ENCODE measurements at regions not wholly inside any gene's neighbourhood (a gene's known extent, or its start where the extent isn't known, plus 50 kb on each side); places are given as distances from the start of the nearest gene placed in this dataset.
"Not testable (repeated sequence)": the region's sequence is repeated elsewhere in the genome, so short reads cannot be mapped to it uniquely, and the experiment has no call there.

DNA sequence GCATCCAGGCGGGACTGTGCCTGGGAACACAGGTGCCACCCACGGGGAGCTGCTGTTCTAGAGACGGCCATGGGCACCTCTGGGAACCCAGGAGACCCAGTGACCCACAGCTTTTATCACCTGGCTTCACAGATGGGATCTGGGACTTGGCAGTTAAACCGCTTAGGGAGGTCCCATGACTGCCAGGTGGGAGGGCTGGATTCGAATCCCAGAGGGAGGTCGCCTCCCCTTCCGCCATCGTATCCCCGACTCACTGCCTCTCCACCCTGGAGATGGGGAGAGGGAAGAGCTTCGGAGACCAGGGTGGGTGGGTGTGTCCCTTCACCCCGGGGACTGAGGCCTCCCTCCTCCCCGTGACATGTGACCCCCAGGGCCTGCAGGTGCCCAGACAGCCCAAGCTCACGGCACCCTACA is 169.4 kb downstream of the RTP5 start:
- DNase-seq (ENCODE audit: extremely low spot score, insufficient read length, low read depth) (no peak), FAIRE-seq (no peak)

DNA sequence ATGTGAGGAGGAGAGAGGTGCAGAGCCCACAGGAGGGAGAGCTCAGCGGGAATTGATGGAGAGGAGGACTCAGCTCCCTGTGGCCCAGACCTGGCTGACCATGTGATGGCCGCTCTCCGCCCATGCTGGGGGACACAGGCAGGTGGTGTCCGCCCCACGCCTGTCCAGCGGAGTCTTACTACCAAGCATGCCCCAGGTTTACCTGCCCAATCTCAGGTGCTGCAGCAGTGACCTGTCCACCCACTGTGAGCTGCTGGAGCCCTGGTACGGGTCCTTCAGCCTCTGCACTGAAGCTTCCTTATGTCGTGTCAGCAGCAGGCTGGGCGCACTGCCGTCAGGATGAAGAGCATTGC is 170.8 kb downstream of the RTP5 start:
- DNase-seq (ENCODE audit: extremely low spot score, insufficient read length, low read depth) (no peak), FAIRE-seq (no peak)

DNA sequence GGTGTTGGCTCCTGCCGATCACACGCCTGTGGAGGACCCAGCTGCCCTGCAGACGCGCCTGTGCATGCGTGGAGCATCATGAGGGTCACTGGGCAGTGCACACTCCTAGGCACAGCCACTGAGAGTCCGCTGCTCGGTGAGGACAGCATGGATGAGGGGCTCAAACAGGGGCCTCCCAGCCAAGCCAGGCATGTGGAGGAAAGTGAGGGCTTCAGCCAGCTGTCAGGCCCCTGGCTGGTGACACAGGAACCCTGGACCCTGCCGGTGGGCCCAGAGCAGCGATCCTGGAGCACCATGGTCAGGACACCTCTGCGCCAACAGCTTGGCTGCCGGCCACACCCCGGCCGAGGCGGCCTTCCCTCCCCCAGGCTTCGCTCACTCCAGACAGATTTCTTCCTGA is 171.2 kb downstream of the RTP5 start:
- no peak for FAIRE-seq

DNA sequence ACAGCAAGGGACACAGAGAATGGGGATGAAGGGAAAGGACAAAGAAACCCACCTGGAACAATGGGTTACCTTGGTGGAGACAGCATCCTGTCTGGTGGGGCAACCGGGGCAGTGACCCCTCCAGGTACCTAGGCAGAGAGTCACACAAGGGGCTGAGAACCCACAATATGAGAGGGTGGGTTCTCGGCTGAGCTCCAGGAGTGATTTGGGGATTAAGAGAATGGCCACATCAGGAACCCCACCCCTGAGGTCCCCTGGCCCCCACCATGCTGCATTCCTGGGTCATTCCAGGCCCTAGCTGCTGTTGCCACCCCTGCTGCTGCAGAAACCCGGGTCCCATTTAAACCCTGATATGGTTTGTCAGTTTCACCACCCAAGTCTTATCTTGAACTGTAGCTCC is 172.3 kb downstream of the RTP5 start:
- DNase-seq (ENCODE audit: extremely low spot score, insufficient read length, low read depth): no peak
- no peak for FAIRE-seq

More for the DNA sequence above, 171.2 kb downstream of the RTP5 start:
- no peak for DNase-seq (ENCODE audit: extremely low spot score, insufficient read length, low read depth)

GRCh38 chr2:242043538-242044312 is 174.2 kb downstream of the RTP5 start:
- DNase-seq (ENCODE audit: extremely low spot score, insufficient read length, low read depth) (no peak), FAIRE-seq (no peak)

- FAIRE-seq (no peak), DNase-seq (ENCODE audit: extremely low spot score, insufficient read length, low read depth) (no peak)
These were observed 174.7 kb downstream of the RTP5 start for GRCh38 chr2:242044313-242044590.

DNA sequence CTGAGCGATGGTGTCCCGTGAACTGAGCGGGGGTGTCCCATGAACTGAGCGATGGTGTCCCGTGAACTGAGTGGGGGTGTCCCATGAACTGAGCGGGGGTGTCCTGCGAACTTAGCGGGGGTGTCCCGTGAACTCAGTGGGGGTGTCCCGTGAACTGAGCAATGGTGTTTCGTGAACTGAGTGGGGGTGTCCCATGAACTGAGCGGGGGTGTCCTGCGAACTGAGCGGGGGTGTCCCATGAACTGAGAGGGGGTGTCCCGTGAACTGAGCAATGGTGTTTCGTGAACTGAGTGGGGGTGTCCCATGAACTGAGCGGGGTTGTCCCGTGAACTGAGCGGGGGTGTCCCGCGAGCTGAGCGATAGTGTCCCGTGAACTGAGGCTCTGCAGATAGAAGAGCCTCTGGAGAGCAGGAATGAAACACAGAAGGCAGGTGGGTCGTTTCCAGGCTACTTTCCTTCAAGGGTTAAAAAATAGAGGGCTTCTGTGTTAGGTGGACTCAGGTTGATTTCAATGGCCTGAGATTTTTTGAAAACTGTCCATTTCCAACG is 176.1 kb downstream of the RTP5 start:
- not testable (repeated sequence) for FAIRE-seq; DNase-seq (ENCODE audit: extremely low spot score, insufficient read length, low read depth)

- DNase-seq (ENCODE audit: extremely low spot score, insufficient read length, low read depth) (no peak), FAIRE-seq (no peak)
These were observed 176.8 kb downstream of the RTP5 start for GRCh38 chr2:242046206-242046826.

DNA sequence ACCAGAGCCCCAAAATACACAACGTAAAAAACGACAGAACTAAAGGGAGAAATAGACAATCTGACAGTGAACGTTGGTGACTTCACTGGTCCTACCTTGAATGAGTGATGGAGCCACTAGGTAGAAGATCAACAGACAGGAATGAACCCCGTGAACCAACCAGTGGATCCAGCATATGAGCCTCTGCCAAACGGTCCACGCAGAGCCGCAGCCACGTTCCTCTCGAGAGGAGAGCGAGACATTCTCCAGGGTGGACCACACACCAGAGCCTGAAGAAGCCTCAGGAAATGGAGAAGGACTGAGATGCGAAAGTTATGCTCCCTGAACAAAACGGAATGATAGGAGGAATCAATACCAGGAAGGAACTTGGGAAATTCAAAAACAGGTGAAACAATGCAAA is 178.4 kb downstream of the RTP5 start:
- FAIRE-seq (no peak), DNase-seq (ENCODE audit: extremely low spot score, insufficient read length, low read depth) (no peak)

GRCh38 chr2:242048479-242048878 is 178.9 kb downstream of the RTP5 start:
- FAIRE-seq (no peak), DNase-seq (ENCODE audit: extremely low spot score, insufficient read length, low read depth) (no peak)

DNA sequence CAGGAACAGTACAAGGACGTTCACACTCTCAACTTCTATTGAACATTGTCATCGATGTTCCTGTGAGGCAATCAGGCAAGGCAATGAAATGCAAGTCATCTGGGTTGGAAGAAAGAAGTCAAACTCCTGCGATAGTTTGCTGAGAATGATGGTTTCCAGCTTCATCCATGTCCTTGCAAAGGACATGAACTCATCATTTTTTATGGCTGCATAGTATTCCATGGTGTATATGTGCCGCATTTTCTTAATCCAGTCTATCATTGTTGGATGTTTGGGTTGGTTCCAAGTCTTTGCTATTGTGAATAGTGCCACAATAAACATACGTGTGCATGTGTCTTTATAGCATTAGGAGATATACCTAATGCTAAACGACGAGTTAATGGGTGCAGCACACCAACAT is 180.0 kb downstream of the RTP5 start:
- DNase-seq (ENCODE audit: extremely low spot score, insufficient read length, low read depth); FAIRE-seq: not testable (repeated sequence)

- FAIRE-seq (no peak), DNase-seq (ENCODE audit: extremely low spot score, insufficient read length, low read depth) (no peak)
These were observed 181.9 kb downstream of the RTP5 start for GRCh38 chr2:242051463-242051862.

DNA sequence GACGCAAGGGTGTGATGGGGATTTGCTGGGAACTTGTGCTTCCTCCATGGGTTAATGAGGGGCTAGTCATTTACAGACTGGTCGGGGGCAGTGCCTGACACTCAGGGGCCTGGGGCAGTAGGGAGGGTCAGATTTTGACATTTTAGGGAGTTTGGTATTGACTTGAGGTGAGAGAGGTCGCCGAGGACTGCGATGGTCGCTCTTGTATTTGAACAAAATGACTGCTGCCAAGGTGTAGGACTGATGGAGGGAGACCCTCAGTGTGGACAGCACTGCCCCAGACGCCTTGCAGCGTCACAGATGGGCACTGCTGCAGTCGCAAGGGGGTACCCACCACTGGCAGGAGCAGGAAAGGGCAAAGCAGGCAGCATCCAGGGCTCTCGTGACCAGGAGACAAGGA is 182.9 kb downstream of the RTP5 start:
- DNase-seq (ENCODE audit: extremely low spot score, insufficient read length, low read depth): no peak
- no peak for FAIRE-seq

GRCh38 chr2:242053921-242054320 is 184.4 kb downstream of the RTP5 start:
- FAIRE-seq (no peak), DNase-seq (ENCODE audit: extremely low spot score, insufficient read length, low read depth) (no peak)

DNA sequence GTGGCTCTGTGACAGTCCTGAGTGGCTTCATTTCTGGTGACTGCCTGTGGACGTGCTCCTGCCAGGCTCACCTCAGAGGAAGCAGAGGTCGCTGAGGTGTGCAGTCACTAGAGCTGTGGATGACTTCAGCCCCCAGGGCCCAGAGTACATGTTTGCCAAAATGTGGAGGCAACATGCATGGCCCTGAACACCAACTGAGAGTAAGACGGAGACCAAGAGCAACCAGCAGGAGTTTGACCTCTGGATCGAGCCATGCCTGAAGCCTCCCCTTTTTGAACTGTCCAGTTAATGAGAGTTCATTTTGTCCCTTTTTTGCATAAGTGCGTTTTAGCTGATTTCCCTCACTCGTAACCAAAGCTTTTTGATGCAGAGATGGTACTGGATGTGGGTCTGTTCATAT is 184.9 kb downstream of the RTP5 start:
- DNase-seq (ENCODE audit: extremely low spot score, insufficient read length, low read depth): no peak
- no peak for FAIRE-seq

GRCh38 chr2:242054881-242055801 is 185.6 kb downstream of the RTP5 start:
- no peak for FAIRE-seq
- no peak for DNase-seq (ENCODE audit: extremely low spot score, insufficient read length, low read depth)

DNA sequence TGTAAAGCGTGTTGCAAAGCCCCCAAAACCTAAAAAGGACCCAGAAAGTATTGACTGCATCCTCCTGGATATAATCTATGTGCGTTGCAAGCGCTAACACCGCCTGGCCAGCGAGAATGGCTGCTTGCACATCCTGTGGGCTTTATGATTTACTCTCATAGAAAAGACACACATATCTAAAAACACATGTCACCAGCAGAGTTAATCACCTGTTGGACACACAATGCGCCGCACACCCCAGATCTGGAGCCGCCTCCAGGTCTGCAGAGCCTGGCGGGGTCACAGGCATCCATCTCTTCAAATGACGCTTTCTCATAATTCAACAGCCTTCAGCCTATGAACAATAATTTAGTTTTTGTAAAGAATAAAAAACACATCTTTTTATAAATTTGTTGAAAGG is 186.5 kb downstream of the RTP5 start:
- DNase-seq (ENCODE audit: extremely low spot score, insufficient read length, low read depth): no peak
- no peak for FAIRE-seq

- no peak for DNase-seq (ENCODE audit: extremely low spot score, insufficient read length, low read depth)
- FAIRE-seq: no peak
These were observed 187.3 kb downstream of the RTP5 start for GRCh38 chr2:242056785-242057184.

GRCh38 chr2:242057379-242058040 is 188.0 kb downstream of the RTP5 start:
- DNase-seq (ENCODE audit: extremely low spot score, insufficient read length, low read depth) (no peak), FAIRE-seq (no peak)

DNA sequence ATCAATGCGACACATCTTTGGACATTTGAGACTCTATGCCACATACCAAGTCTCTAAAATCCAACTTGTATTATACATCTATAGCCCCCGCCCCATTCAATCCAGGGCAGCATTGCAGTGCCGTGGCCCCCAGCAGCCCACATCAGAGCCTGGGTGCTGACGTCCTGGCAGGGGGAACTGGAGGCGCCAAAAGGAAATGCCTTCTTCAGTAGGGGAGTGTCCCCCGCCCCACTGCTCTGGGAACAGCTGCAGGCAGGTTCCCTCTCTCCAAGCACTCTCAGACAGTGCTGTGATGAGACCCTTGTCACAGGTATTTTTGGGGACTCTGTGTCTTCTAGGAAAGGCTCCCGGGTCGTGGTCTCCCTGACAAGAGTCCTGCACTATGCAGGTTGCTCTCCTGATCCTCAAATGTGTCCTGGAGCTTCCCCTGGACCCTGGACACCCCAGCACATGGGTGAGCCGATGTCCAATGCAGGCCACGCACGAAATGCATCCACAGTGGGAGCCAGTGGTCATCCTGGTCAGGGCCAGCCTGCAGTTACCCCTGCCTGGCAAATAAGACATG is 188.7 kb downstream of the RTP5 start:
- FAIRE-seq: no peak
- DNase-seq (ENCODE audit: extremely low spot score, insufficient read length, low read depth): no peak

All from GM18507 (cell line).